ENCODE measurements at regions not wholly inside any gene's neighbourhood (a gene's known extent, or its start where the extent isn't known, plus 50 kb on each side); places are given as distances from the start of the nearest gene placed in this dataset.

GRCh38 chr6:138560130-138560860, 61.0 kb upstream of the NHSL1 start:
- TF ChIP-seq CTCF (conservative IDR thresholded peaks at IDR 0.05; ENCODE audit: low read depth, low read length) = no peak
- no peak for TF ChIP-seq EZH2 (IDR thresholded peaks at IDR 0.05; ENCODE audit: borderline replicate concordance, low read depth, low read length, poor library complexity, severe bottlenecking)

All from A673 (cell line).